Nephron (organoid): ENCODE measurements at regions not wholly inside any gene's neighbourhood (a gene's known extent, or its start where the extent isn't known, plus 50 kb on each side); places are given as distances from the start of the nearest gene placed in this dataset.
"Not testable (repeated sequence)": the region's sequence is repeated elsewhere in the genome, so short reads cannot be mapped to it uniquely, and the experiment has no call there.

Experiments
- H3K27ac Mint-ChIP-seq, 3 experiments: 2 replicates each; pipeline ENCODE4 v1.8.0; 2020; ENCODE audit warnings: mixed read lengths in 3 of 3, mild to moderate bottlenecking in 2 of 3, moderate library complexity in 1 of 3
- H3K27me3 Mint-ChIP-seq: 2 replicates; pipeline ENCODE4 v1.8.0; 2021; ENCODE audit warnings: low read depth, mild to moderate bottlenecking, moderate library complexity, mixed read lengths
- H3K36me3 Mint-ChIP-seq: 2 replicates; pipeline ENCODE4 v1.8.0; 2020; ENCODE audit warnings: low read depth, mixed read lengths
- H3K4me1 Mint-ChIP-seq: 2 replicates; pipeline ENCODE4 v1.8.0; 2020; ENCODE audit warnings: mixed read lengths
- H3K4me3 Mint-ChIP-seq, 3 experiments: 2 replicates each; pipeline ENCODE4 v1.8.0; 2020; ENCODE audit warnings: mild to moderate bottlenecking in 3 of 3, mixed read lengths in 3 of 3, moderate library complexity in 2 of 3
- H3K9me3 Mint-ChIP-seq: 2 replicates; pipeline ENCODE4 v1.8.0; 2020; ENCODE audit warnings: mixed read lengths
- TF ChIP-seq, protein P1 (sequence below), 3 experiments: fragments of 200-600 bp; sonication (generic); IDR thresholded peaks; one replicate each; pipeline ENCODE4 v1.5.0; 2021; ENCODE audit warnings: antibody characterized with exemption in 3 of 3; ENCODE audit not compliant: unreplicated experiment in 3 of 3

DNA sequence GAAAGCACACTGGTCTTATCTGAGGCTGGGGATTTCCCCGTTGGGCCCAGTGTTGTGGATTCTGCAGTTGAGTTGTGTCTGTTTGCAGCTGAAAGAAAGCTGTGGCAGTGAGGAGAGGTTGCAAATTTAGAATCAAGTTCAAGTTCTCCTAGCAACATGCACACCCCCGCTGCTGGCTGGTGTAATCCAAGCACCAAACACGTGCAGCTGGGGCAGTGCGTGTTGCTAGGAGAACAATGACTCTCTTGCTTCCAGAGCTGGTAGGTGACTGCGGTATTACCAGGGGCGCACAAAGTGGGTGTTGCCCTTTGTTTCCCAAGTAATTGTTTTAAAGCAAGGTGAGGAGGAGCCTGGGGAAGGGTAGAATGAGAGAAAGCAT is 91.5 kb downstream of the IER5 start:
- H3K4me3 Mint-ChIP-seq, result peak overlapping the region; percentile 24 to 60 (median 46)
- no peaks in the 10 kb centered on the region for H3K36me3 Mint-ChIP-seq
- peak overlapping the region; percentile 67 to 86 (median 84) for H3K27ac Mint-ChIP-seq
- TF ChIP-seq, protein P1, sequence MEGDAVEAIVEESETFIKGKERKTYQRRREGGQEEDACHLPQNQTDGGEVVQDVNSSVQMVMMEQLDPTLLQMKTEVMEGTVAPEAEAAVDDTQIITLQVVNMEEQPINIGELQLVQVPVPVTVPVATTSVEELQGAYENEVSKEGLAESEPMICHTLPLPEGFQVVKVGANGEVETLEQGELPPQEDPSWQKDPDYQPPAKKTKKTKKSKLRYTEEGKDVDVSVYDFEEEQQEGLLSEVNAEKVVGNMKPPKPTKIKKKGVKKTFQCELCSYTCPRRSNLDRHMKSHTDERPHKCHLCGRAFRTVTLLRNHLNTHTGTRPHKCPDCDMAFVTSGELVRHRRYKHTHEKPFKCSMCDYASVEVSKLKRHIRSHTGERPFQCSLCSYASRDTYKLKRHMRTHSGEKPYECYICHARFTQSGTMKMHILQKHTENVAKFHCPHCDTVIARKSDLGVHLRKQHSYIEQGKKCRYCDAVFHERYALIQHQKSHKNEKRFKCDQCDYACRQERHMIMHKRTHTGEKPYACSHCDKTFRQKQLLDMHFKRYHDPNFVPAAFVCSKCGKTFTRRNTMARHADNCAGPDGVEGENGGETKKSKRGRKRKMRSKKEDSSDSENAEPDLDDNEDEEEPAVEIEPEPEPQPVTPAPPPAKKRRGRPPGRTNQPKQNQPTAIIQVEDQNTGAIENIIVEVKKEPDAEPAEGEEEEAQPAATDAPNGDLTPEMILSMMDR (IDR thresholded peaks at IDR 0.05; ENCODE audit: unreplicated experiment in 3 of 3), result no peak
- peaks cover 39% of the 10 kb centered on the region for H3K4me1 Mint-ChIP-seq
- H3K9me3 Mint-ChIP-seq, result no peaks in the 10 kb centered on the region
- H3K27me3 Mint-ChIP-seq, result peaks cover 51% of the 10 kb centered on the region

DNA sequence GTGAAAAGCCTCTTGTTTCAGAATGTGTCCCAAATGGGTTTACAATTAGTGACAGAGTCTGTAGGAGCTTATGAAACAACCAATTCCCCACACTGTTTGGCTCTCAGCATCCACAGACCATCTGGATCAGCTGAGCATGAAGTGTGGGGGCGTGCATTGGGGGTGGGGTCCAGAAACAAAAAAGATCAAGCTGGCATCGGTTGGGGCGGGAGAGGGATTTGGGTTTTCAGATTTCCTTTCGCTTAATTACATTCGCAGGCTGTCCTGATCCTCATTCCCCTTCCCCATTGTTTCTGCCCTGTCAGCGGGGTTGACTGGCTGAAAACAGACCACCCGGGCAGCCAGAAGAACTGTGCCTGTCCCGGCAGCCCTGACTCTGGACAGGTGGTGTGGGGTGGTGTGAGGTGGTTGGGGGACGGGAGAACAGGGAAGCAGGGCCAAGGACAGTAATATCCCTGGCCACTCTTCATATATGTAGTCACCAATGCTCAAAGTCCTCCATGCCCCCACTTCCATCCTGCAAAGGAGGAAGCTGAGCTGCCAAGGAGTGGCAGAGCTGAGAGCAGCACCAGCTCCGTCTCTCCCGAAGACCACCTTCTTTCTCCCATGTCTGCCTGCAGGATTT is 92.0 kb downstream of the IER5 start:
- Mint-ChIP-seq H3K9me3 (no peaks in the 10 kb centered on the region), H3K27ac (peak overlapping the region; percentile 67 to 86 (median 84)), H3K4me1 (peaks cover 39% of the 10 kb centered on the region), H3K27me3 (peaks cover 54% of the 10 kb centered on the region), H3K36me3 (no peaks in the 10 kb centered on the region), H3K4me3 (peak overlapping the region in 2 of 3 experiments; percentile 46 to 60)
- TF ChIP-seq, protein P1 (IDR thresholded peaks at IDR 0.05; ENCODE audit: unreplicated experiment in 3 of 3), result no peak

DNA sequence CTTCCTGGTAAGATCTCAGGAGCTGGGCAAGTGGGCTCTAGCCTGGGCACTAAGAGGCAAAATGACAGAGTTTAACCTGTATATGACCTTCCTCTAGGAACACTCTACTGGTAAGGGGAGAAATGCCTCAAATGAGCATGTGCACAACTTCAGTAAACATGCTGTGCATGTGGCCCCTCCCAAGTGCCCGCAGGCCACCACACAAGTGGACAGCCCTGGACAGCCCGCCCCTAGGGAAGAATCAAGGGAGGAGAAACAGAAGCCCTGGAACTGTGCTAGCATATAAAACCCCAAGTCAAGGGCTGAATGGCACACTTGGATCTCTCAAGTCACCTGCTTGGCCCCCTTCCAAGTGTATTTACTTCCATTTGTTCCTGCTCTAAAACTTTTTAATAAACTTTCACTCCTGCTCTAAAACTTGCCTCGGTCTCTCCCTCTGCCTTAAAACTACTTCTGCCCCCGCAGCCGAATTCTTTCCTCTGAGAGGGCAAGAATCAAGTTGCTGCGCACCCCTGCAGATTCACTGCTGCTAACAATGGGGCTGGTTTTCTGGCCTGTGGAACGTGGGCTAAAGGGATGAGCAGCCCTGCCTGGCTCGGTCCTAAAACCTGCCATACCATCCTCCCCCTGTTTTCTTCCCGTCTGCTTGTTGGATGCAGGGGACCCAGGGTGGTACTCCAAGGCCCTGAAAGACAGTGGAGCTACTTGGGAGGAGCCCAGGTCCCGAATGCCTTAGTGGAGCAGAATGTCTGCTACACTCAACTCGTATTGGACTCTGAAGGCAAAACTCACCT is 93.5 kb downstream of the IER5 start:
- Mint-ChIP-seq H3K27me3 (peaks cover 58% of the 10 kb centered on the region), H3K27ac (no peak overlapping the region), H3K36me3 (no peaks in the 10 kb centered on the region), H3K4me1 (peaks cover 39% of the 10 kb centered on the region), H3K9me3 (no peaks in the 10 kb centered on the region), H3K4me3 (no peak overlapping the region)
- TF ChIP-seq, protein P1 (IDR thresholded peaks at IDR 0.05; ENCODE audit: unreplicated experiment in 3 of 3), result no peak

DNA sequence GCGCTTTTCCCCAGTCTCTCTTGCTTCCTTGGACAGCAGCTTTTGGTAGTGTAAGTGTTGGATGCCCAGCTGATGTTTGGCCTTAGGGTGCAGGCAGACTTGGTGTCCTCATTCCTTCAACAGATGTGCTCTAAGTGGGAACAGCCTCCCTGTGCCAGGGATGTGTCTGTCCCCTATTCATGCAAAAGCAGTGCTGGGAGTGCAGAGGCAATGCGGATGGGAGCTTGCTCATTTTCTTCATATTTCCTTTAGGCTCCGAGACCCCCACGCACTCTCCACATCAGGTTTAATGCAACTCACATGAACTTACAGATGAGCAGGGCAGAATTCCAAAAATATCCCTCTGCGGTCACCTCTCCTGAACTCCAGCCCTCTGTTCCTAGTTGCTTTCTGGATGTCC is 96.1 kb downstream of the IER5 start:
- no peaks in the 10 kb centered on the region for H3K9me3 Mint-ChIP-seq
- H3K27ac Mint-ChIP-seq, result no peak overlapping the region
- peaks cover 19% of the 10 kb centered on the region for H3K4me1 Mint-ChIP-seq

DNA sequence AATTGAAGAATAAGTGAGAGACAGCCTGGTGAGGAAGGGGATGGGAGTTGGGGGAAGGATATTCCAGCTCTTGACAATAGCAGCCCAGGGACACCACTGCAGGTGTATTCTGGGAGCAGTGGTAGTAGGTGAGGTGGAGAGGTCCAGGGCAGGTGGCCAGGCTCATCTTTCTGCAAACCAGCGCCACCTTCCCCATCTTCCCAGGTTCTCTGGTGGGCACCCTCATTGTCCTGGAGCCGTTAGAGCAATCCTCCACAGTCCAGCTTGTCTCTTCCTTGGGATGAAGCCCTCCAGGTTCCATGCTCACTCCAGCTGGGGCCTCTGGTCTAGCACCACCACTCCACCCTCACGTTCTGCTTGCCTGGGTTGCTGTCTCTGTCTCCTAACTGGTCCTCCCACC is 97.0 kb downstream of the IER5 start:
- Mint-ChIP-seq H3K27ac (no peak overlapping the region), H3K27me3 (peaks cover 59% of the 10 kb centered on the region), H3K9me3 (no peaks in the 10 kb centered on the region), H3K4me1 (peaks cover 12% of the 10 kb centered on the region), H3K36me3 (no peaks in the 10 kb centered on the region), H3K4me3 (no peak overlapping the region)
- TF ChIP-seq, protein P1 (IDR thresholded peaks at IDR 0.05; ENCODE audit: unreplicated experiment in 3 of 3), result no peak

More for the DNA sequence above, 96.1 kb downstream of the IER5 start:
- Mint-ChIP-seq H3K27me3 (peaks cover 60% of the 10 kb centered on the region), H3K4me3 (no peak overlapping the region), H3K36me3 (no peaks in the 10 kb centered on the region)
- TF ChIP-seq, protein P1 (IDR thresholded peaks at IDR 0.05; ENCODE audit: unreplicated experiment in 3 of 3), result no peak

DNA sequence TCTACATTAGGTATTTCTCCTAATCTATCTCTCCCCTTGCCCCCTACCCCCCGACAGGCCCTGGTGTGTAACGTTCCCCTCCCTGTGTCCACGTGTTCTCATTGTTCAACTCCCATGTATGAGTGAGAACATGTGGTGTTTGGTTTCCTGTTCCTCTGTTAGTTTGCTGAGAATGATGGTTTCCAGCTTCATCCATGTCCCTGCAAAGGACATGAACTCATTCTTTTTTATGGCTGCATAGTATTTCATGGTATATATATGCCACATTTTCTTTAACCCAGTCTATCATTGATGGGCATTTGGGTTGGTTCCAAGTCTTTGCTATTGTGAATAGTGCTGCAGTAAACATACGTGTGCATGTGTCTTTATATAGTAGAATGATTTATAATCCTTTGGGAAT is 97.6 kb downstream of the IER5 start:
- Mint-ChIP-seq H3K4me1 (peaks cover 14% of the 10 kb centered on the region), H3K27me3 (peaks cover 64% of the 10 kb centered on the region)
- not testable (repeated sequence) for H3K9me3 Mint-ChIP-seq, H3K27ac Mint-ChIP-seq, H3K4me3 Mint-ChIP-seq, H3K36me3 Mint-ChIP-seq
